ENCODE measurements at regions not wholly inside any gene's neighbourhood (a gene's known extent, or its start where the extent isn't known, plus 50 kb on each side); places are given as distances from the start of the nearest gene placed in this dataset.

- TF ChIP-seq CTCF (IDR thresholded peaks at IDR 0.05; ENCODE audit: low read depth, low read length, missing control alignments): no peak
- DNase-seq (ENCODE audit: low read depth): no peak
- in situ Hi-C loops (cut with HindIII; ENCODE audit: low sequenced_read_pairs): no loop called here
- no peak overlapping the region for H3K4me3 ChIP-seq (ENCODE audit: low read depth, low read length)
Measured at GRCh38 chr22:47810505-47811500, 1048.4 kb downstream of the TBC1D22A start.

- no peak for DNase-seq (ENCODE audit: low read depth)
- in situ Hi-C loops (cut with HindIII; ENCODE audit: low sequenced_read_pairs): no loop called here
- no peak for TF ChIP-seq CTCF (IDR thresholded peaks at IDR 0.05; ENCODE audit: low read depth, low read length, missing control alignments)
Measured at GRCh38 chr22:47808886-47809620, 1046.6 kb downstream of the TBC1D22A start.

GRCh38 chr22:47808236-47808635 is 1045.8 kb downstream of the TBC1D22A start:
- no peak for TF ChIP-seq CTCF (IDR thresholded peaks at IDR 0.05; ENCODE audit: low read depth, low read length, missing control alignments)
- in situ Hi-C loops (cut with HindIII; ENCODE audit: low sequenced_read_pairs): no loop called here
- H3K4me3 ChIP-seq (ENCODE audit: low read depth, low read length): no peak overlapping the region
- DNase-seq (ENCODE audit: low read depth): no peak

More at GRCh38 chr22:47808886-47809620, 1046.6 kb downstream of the TBC1D22A start:
- H3K4me3 ChIP-seq (ENCODE audit: low read depth, low read length): no peak overlapping the region

DNA sequence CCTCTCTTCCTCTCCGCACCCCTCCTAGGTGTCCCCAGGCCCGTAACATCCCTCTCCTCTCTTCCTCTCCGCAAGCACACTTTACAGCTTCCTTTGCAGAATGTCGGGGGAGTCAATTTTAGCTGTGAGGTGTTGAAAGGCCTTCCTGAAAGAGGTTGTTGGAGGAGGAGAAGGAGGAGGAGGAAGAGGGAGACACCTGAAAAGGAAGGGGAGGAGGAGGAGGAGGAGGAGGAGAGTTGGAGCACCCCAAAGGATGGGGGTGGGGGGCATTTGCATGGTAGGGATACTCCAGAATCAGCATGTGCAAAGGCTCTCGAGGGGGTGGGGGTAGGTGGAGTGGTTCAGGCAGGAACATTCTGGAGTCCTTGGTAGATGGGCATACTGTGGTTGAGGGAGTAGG is 1045.1 kb downstream of the TBC1D22A start:
- TF ChIP-seq CTCF (IDR thresholded peaks at IDR 0.05; ENCODE audit: low read depth, low read length, missing control alignments): no peak
- DNase-seq (ENCODE audit: low read depth): no peak
- no peak overlapping the region for H3K4me3 ChIP-seq (ENCODE audit: low read depth, low read length)
- in situ Hi-C loops (cut with HindIII; ENCODE audit: low sequenced_read_pairs): no loop called here

GRCh38 chr22:47806894-47807293 is 1044.4 kb downstream of the TBC1D22A start:
- TF ChIP-seq CTCF (IDR thresholded peaks at IDR 0.05; ENCODE audit: low read depth, low read length, missing control alignments): no peak
- H3K4me3 ChIP-seq (ENCODE audit: low read depth, low read length): no peak overlapping the region
- in situ Hi-C loops (cut with HindIII; ENCODE audit: low sequenced_read_pairs): no loop called here
- DNase-seq (ENCODE audit: low read depth): no peak

DNA sequence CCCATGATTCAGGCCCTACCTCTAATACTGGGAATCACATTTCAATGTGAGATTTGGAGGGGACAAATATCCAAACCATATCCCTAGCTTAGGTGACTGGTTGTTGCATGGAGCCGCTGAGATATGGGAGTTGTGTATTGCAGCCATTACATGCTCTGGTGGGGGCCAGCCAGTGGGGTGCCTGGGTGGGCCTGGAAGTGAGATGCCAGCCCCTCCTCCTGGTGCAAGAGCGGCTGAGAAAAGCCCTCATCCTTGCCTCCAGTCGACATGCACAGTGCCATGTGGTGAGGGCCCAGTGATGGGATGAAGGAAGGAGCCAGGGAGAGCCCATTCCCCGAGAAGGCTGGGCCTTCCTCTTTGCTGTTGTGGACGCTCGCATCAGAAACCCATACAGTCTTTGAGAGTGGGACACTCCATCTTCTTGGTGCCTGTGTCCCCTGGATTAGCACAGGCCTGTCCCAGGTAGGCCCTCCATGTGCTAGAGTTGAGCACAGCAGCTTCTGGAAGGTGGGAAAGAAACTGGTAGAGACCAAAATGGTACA is 1043.0 kb downstream of the TBC1D22A start:
- in situ Hi-C loops (cut with HindIII; ENCODE audit: low sequenced_read_pairs): no loop called here
- no peak overlapping the region for H3K4me3 ChIP-seq (ENCODE audit: low read depth, low read length)
- no peak for DNase-seq (ENCODE audit: low read depth)
- TF ChIP-seq CTCF (IDR thresholded peaks at IDR 0.05; ENCODE audit: low read depth, low read length, missing control alignments): no peak
